Stomach (tissue), 8 donors: ENCODE measurements at regions not wholly inside any gene's neighbourhood (a gene's known extent, or its start where the extent isn't known, plus 50 kb on each side); places are given as distances from the start of the nearest gene placed in this dataset.

Experiments
- DNase-seq, 2 donors: peaks; one replicate each; pipeline versions ENCODE4 v3.0.0 to v3.0.0-alpha.2; 2013 to 2019
- H3K27ac ChIP-seq, 5 donors: fragments of 200-600 bp in 4 of 5; sonication (generic) in 4 of 5; one replicate each; pipeline ENCODE4 v1.5.1; 2013 to 2019; ENCODE audit warnings: mild to moderate bottlenecking in 1 of 5, moderate library complexity in 1 of 5
- H3K27me3 ChIP-seq, 3 donors: fragments of 200-600 bp; sonication (generic); one replicate each; pipeline ENCODE4 v1.5.1; 2017 to 2019; ENCODE audit warnings: mixed run types in 1 of 3
- H3K36me3 ChIP-seq, 4 donors: fragments of 200-600 bp; sonication (generic); 1 replicate in 3 of 4; 2 replicates in 1 of 4; pipeline ENCODE4 v1.5.1; 2016 to 2019
- H3K4me1 ChIP-seq, 4 donors: fragments of 200-600 bp; sonication (generic); one replicate each; pipeline ENCODE4 v1.5.1; 2016 to 2019
- H3K4me3 ChIP-seq, 4 donors: fragments of 200-600 bp; sonication (generic) in 3 of 4; one replicate each; pipeline ENCODE4 v1.5.1; 2016 to 2019; ENCODE audit warnings: mild to moderate bottlenecking in 1 of 4
- H3K9me3 ChIP-seq, 4 donors: fragments of 200-600 bp; sonication (generic); one replicate each; pipeline ENCODE4 v1.5.1; 2016 to 2019
- EP300 ChIP-seq: sonication (generic); formaldehyde crosslinking; IDR thresholded peaks from one replicate; pipeline ENCODE4 v1.6.1; 2017; ENCODE audit warnings: antibody characterized with exemption
- POLR2A ChIP-seq, 4 donors: fragments of 450-650 bp; IDR thresholded peaks; one replicate each; pipeline ENCODE4 v1.6.1; 2016; ENCODE audit warnings: antibody characterized with exemption in 4 of 4, control low read depth in 2 of 4, mild to moderate bottlenecking in 1 of 4, moderate library complexity in 1 of 4
- POLR2AphosphoS5 ChIP-seq, 3 donors: sonication (generic); formaldehyde crosslinking; IDR thresholded peaks; one replicate each; pipeline ENCODE4 v1.6.1; 2016; ENCODE audit warnings: antibody characterized with exemption in 3 of 3
- WGBS, 5 donors: extraction: QIAGEN DNeasy Blood & Tissue Kit in 3 of 5; methylation state at CpG; one replicate each; pipeline versions ENCODE4 v1.1.5 to v1.1.7; 2013 to 2018; 5-methylcytosine and 5-hydroxymethylcytosine counted together
- intact Hi-C: fragments of 100-400 bp; cut with DNase I; formaldehyde crosslinking; loops from one replicate; pipeline ENCODE4 v1.15.1; 2023; ENCODE audit warnings: low total_unique reads
- TF ChIP-seq, protein P1 (sequence below), 7 experiments: fragments of 450-650 bp in 4 of 7; fragments of 200-600 bp in 3 of 7; sonication (generic) in 3 of 7; IDR thresholded peaks; one replicate each; pipeline ENCODE4 v1.5.1; 2016 to 2019; ENCODE audit warnings: antibody characterized with exemption in 7 of 7, control low read depth in 2 of 7, mild to moderate bottlenecking in 1 of 7
- donor health status: healthy with polysubstance abuse.
- donor health status: Bipolar disorder and iron deficiency.
- donor health status: healthy.

DNA sequence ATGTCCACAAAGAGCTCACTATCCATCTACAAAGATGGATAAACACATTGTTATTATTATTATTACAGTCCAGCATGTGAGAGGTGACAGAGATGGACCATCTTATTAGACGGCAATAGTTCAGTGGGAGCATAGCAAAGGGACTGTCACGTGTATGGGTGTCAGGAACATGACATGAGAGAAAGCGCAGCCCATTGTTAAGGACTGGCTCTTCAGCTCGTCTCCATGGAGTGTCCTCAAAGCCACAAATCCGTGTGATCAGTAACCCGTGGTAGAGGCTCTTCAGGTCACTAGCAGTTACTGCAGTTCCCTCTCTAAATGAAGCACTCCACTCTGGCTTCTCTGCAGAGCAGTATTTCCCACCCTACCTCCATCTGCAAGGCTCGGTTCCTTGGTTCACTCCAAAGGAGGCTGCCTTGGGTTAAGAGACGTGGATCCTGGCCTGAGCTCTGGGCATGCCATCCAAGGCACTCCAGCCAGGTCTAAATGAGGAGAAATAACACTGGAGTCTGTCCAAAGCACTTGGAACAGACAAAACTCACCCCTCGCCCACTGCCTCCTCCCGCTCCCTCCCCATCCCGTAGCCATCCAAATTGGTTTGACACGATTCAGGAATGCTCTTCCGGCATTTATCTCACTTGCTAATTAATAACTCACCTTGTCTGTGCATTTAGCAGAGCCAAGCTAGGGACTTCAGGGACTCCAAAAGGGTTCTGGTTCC, 122.3 kb upstream of the WWC1 start:
- intact Hi-C loops = no loop called here
- no peak for TF ChIP-seq POLR2AphosphoS5 (IDR thresholded peaks at IDR 0.05)
- no peak for TF ChIP-seq POLR2A (IDR thresholded peaks at IDR 0.05)
- no peak for TF ChIP-seq EP300
- TF ChIP-seq, protein P1, sequence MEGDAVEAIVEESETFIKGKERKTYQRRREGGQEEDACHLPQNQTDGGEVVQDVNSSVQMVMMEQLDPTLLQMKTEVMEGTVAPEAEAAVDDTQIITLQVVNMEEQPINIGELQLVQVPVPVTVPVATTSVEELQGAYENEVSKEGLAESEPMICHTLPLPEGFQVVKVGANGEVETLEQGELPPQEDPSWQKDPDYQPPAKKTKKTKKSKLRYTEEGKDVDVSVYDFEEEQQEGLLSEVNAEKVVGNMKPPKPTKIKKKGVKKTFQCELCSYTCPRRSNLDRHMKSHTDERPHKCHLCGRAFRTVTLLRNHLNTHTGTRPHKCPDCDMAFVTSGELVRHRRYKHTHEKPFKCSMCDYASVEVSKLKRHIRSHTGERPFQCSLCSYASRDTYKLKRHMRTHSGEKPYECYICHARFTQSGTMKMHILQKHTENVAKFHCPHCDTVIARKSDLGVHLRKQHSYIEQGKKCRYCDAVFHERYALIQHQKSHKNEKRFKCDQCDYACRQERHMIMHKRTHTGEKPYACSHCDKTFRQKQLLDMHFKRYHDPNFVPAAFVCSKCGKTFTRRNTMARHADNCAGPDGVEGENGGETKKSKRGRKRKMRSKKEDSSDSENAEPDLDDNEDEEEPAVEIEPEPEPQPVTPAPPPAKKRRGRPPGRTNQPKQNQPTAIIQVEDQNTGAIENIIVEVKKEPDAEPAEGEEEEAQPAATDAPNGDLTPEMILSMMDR (IDR thresholded peaks at IDR 0.05) = no peak
- WGBS, 5 donors = 56 to 80% (median 79%) methylated on average over 13 of the region's 13 CpGs

DNA sequence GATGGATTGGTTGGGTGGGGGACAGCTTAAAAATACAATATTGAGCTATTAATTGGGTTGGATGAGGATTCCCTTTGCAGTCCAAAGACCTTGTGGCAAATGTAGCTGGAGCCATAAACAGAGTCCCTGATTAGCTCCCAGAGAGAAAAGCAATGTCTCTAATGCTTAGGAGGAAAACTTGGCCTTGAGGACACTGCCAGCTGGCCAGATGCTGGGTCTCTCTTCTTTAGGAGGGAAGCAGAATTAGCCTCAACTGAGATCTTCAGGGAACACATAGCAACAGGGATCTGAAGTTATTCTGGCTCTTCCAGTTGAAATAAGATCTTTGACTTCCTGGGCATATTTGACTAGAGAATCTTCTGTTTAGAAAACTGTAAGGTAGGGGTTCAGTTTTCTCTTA, 121.7 kb upstream of the WWC1 start:
- DNase-seq = no peak
- no peak overlapping the region for H3K4me3 ChIP-seq
- H3K9me3 ChIP-seq = no peaks in the 10 kb centered on the region
- H3K4me1 ChIP-seq = peaks cover 0 to 34% (median 11%) of the 10 kb centered on the region in 4 donors
- H3K27ac ChIP-seq = no peak overlapping the region
- H3K36me3 ChIP-seq = no peaks in the 10 kb centered on the region
- intact Hi-C loops = no loop called here
- no peaks in the 10 kb centered on the region for H3K27me3 ChIP-seq
- TF ChIP-seq POLR2A (IDR thresholded peaks at IDR 0.05) (no peak), EP300 (no peak), POLR2AphosphoS5 (IDR thresholded peaks at IDR 0.05) (no peak)
- TF ChIP-seq, protein P1 (IDR thresholded peaks at IDR 0.05) = no peak

More for the DNA sequence above, 122.3 kb upstream of the WWC1 start:
- no peaks in the 10 kb centered on the region for H3K36me3 ChIP-seq
- H3K4me3 ChIP-seq = no peak overlapping the region
- DNase-seq = no peak
- no peak overlapping the region for H3K27ac ChIP-seq
- no peaks in the 10 kb centered on the region for H3K27me3 ChIP-seq
- H3K9me3 ChIP-seq = no peaks in the 10 kb centered on the region
- H3K4me1 ChIP-seq = peaks cover 0 to 40% (median 18%) of the 10 kb centered on the region in 4 donors

DNA sequence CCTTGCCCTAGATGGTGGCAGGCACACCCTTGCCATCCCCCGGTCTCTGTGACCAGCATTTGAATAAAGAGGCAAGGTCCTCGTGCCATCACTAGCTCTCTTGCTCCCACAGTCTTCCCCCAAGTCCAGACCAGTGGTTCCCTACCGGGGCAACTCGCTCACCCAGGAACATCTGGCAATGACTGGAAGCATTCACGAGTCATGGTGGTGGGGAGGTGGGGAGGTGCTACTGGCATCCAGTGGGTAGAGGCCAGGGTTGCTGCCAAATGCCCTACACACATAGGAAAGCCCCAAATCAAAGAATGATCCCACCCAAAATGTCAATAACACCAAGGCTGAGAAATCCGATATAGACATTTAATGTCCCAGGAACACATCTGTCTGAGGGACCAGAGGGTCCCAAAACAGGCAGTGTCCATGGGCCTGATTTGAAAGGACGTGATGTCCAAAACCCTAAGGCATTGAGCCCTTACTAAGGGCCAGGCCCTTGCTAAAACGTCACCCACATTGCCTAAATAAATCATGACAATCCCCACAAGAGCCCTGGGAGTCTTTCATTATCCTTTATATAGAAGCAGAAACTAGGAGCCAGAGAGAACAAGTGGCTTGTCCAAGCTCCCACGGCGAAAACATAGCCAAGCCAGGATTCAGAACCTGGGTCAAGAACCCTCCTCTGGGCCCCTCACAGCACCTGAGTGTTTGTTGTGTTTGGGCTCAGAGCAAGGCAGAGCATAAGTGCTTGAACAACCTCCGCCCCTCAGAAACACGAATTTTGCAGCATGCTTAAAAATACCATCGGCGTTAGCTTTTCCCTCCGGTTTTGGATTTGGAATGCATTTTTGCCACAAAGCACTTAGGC, 119.3 kb upstream of the WWC1 start:
- no peaks in the 10 kb centered on the region for H3K9me3 ChIP-seq
- TF ChIP-seq, protein P1 (IDR thresholded peaks at IDR 0.05) = no peak
- TF ChIP-seq POLR2AphosphoS5 (IDR thresholded peaks at IDR 0.05) (no peak), EP300 (no peak), POLR2A (IDR thresholded peaks at IDR 0.05) (no peak)
- no peak overlapping the region for H3K4me3 ChIP-seq
- H3K27me3 ChIP-seq = no peaks in the 10 kb centered on the region
- peaks cover 0 to 18% (median 2%) of the 10 kb centered on the region in 4 donors for H3K4me1 ChIP-seq
- intact Hi-C loops = no loop called here
- DNase-seq = no peak
- WGBS, 5 donors = 65 to 82% (median 79%) methylated on average over 15 of the region's 15 CpGs
- no peaks in the 10 kb centered on the region for H3K36me3 ChIP-seq
- peak overlapping the region in 2 of 5 donors; percentile 34 to 68 for H3K27ac ChIP-seq

DNA sequence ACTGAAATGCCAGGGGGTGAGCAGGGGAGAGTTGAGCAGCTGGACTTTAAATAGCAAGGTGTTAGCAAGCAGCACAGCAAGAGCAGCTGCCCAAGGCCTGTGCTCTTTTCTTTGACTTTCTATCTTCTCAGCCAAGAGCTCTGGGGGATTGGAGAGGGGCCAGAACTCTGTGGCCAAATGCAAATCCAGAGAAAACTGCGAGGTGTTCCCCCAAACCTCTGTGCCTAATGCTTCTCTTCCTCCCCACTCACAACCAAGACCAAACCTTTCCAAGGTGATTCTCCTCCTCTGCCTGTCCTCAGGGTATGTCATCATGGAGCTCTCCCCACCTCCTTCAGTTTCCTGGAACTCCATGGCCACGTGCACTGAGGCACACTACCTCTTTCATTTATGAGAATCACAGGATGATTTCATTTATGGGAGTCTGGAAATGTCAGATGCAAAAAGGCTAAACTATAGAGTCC, 118.7 kb upstream of the WWC1 start:
- no peaks in the 10 kb centered on the region for H3K27me3 ChIP-seq
- no peak for DNase-seq
- TF ChIP-seq EP300 = no peak
- TF ChIP-seq POLR2A (IDR thresholded peaks at IDR 0.05) = no peak
- TF ChIP-seq, protein P1 (IDR thresholded peaks at IDR 0.05) = no peak
- TF ChIP-seq POLR2AphosphoS5 (IDR thresholded peaks at IDR 0.05) = peak in 1 of 3 donors; percentile 3
- H3K36me3 ChIP-seq = no peaks in the 10 kb centered on the region
- H3K4me1 ChIP-seq = peaks cover 0 to 18% (median 2%) of the 10 kb centered on the region in 4 donors
- 46 to 62% (median 52%) methylated on average over 2 of the region's 2 CpGs for WGBS, 5 donors
- intact Hi-C loops = no loop called here
- H3K9me3 ChIP-seq = no peaks in the 10 kb centered on the region
- H3K4me3 ChIP-seq = no peak overlapping the region
- H3K27ac ChIP-seq = peak overlapping the region in 2 of 5 donors; percentile 34 to 68
